ENCODE measurements at regions not wholly inside any gene's neighbourhood (a gene's known extent, or its start where the extent isn't known, plus 50 kb on each side); places are given as distances from the start of the nearest gene placed in this dataset.

- no peak for TF ChIP-seq POLR2AphosphoS5 (IDR thresholded peaks at IDR 0.05; ENCODE audit: low read depth)
- no peak for TF ChIP-seq CTCF (conservative IDR thresholded peaks at IDR 0.05; ENCODE audit: low read depth in 2 of 2)
- no peak for TF ChIP-seq EZH2phosphoT487 (IDR thresholded peaks at IDR 0.05; ENCODE audit: unreplicated experiment)
- TF ChIP-seq EZH2 (IDR thresholded peaks at IDR 0.05; ENCODE audit: low read depth, unreplicated experiment) = no peak
- no peak for TF ChIP-seq REST (IDR thresholded peaks at IDR 0.05; ENCODE audit: unreplicated experiment)
Observed at GRCh38 chr10:120961795-120962755, 110.9 kb downstream of the WDR11 start.

Measured in GM23338 (cell line).